ENCODE measurements at regions not wholly inside any gene's neighbourhood (a gene's known extent, or its start where the extent isn't known, plus 50 kb on each side); places are given as distances from the start of the nearest gene placed in this dataset.
"Not testable (repeated sequence)": the region's sequence is repeated elsewhere in the genome, so short reads cannot be mapped to it uniquely, and the experiment has no call there.

DNA sequence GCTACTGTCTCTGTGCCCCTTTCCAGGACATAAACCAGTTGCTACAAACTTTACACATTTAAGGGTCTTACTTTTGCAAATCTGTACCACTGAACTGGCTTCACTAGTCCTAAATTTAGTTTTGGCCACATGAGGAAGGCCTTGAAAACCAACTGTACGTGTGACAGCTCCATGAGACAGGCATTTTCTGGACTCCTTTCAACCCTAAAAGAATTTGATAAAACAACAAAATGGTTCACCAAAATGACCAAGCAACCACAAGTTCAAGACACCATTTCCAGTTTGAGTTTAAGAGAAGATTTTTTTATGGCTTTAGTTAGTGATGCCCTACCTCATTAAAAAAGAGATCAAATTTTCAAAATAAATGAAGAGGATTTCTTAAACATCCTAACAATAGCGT lies 246.4 kb downstream of the ZNF674 start:
- no peak for DNase-seq

DNA sequence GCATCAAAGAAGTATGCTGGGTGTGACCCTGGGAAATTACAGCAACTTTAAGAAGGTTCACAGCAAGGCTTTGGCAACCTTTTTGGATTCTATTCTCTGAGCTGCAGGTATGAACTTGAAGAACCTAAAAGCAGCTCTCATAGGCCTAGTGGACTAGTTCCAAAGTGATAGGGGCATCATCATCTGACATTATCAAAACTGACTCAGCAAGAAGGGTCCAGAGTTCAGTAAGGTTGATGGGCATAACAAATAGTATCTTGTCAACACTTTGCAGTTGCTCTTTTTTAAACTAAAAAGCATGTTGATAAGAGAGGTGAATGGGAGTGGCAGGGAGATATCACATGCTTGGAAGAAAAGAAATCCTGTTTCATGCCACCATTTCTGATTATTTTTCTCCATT lies 249.3 kb downstream of the ZNF674 start:
- no peak for DNase-seq

DNA sequence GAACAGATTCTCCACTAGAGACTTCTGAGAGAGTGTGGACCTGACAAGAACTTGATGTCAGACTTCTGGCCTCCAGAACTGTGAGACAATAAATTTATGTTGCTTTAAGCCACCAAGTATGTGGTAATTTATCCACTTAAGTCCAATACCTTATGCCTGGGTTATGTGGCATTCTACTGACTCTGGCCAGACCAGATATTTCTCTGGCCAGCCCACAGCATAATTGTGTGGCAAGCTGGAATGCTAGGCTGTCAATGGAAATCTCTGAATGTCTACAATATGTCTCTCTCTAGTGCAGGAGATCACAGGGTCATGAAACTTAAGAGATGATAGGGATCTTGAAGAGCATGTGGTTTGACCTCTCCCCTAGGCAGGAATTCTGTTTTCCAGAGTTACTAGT lies 251.0 kb downstream of the ZNF674 start:
- no peak for DNase-seq

DNA sequence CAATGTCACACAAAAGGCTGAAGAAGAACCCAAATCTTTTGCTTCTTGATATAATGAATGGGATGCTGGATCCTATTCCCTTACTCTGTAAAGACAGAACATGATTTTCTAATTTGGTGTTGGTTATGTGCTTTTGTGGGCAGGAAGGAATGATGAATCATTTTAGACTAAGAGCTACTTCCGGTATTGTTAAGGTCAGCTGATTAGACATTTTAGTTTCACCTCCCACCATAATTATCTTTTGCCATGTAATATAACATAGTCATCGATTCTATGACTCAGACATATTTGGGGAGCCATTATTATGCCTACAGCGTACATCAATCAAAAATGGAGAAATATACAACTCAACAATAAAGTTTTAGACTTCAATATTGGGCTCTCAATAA lies 265.3 kb downstream of the ZNF674 start:
- DNase-seq, result no peak

DNA sequence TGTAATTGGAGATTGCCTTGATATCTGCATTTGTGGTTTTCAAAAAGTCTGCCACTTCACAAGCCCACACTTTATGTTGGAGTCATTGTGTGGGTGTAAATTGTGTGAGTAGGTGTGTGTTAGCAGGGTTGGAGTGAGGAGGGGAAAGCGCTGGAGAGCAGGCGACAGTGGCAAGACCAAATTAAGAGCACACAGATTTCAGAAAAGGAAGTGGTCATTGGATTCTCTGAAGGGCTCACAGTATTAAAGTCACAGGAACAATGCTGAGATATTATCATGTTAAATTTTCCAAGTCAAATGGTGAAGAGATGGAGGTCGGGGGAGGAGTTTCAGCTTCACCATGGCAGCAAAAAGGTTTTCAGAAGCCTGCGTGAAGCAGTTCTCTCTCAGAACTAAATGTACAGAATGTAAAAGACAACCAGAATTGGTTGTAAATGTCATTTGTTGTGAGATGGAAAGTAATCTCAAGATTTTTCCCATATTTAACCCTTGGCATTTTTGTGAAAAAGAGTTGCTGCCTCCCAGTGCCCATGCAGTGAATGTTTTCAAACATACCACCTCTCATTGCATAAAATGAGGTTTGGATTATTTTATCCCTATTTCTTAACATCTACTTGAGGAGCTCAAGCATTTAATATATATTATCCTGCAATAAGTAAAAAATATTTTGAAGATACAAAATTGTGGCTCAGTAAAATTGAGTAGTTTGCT lies 265.9 kb downstream of the ZNF674 start:
- DNase-seq, result no peak

DNA sequence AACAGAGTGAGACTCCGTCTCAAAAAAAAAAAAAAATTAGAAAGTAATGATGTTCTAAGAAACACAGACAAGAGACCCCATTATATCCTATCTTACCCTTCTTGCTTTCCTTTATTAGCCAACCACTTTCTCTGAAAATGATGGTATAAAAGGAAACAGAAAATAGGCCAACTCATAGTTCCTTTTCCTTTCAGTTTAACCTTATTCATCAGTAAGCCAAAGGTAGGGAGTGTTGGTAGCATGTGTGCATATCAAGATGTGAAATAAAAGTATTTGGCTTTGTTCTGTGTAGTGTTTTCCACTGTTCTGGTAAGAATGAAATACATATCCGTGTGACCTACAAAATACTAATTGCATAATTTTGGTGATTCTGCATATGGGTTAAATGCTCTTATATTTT lies 266.6 kb downstream of the ZNF674 start:
- DNase-seq, result no peak

DNA sequence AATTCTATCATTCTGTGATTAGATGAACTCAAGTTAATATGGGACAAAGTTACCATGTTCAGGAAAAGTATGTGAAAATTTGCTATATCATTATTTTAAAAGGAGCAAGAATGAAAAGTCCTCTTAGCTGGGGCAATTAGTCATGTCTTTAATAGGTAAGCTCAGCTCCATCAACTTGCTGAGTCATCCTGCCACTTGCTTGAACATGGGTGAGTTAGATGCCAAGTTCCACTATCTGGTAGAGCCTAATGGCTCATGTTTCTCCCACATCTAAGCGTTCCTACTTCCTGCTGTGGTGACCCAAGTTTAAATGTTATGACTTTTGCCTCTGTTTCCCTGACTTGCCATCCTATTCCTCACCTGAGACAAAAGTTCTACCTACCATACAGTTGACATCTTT lies 276.8 kb downstream of the ZNF674 start:
- no peak for DNase-seq

DNA sequence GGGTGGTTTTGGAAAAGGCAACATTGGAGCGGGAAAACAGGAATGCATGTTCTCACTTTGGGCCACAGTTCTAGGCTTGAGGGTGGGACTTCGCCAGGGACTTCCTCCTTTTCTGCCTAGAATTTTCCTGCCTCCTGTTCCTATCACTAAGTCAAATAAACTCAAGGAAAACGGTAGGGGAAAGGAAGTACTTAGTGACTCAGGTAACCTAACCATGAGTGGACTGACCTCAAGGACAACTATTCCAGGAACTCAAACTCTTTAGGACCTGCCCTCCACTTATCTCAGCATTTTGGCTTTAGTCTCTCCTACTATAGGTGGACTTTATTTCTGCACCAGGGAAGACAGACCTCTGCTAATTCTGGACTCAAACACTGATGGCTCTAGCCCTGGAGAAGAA lies 281.7 kb downstream of the ZNF674 start:
- DNase-seq, result no peak

DNA sequence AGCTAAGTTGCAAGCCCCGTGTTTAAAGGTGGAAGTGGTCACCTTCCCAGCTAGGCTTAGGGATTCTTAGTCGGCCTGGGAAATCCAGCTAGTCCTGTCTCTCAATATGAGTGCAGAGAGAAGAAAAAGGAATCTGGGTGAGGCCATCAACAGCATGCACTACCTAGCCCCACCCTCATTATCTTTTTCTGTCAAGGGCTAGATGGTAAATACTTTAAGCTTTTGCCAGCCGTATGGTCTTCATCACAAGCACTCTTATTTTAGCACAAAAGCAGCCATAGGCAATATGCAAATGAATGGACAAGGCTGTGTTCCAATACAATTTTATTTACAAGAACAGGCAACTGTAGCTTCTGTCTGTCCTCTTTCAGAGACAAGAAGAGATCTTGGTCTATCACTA lies 282.9 kb downstream of the ZNF674 start:
- DNase-seq, result no peak

DNA sequence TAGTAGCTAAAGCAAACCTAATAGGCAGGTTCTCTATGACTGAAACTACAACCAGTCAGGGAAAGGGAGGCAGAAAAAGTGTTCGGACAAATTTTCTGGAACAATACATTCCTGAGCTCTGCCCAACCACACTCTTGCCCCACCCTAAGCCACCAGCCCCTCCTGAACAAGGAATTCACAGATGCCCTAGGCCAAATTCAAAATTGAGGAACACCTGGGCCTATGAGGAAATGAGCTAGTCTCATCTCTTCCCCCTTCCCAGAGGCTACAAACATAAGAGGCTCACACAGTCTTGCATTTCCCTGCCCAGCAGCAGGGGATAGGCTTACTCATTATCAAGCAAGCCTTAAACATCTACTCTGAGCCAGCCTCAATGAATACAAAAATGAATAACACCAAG lies 284.7 kb downstream of the ZNF674 start:
- no peak for DNase-seq

DNA sequence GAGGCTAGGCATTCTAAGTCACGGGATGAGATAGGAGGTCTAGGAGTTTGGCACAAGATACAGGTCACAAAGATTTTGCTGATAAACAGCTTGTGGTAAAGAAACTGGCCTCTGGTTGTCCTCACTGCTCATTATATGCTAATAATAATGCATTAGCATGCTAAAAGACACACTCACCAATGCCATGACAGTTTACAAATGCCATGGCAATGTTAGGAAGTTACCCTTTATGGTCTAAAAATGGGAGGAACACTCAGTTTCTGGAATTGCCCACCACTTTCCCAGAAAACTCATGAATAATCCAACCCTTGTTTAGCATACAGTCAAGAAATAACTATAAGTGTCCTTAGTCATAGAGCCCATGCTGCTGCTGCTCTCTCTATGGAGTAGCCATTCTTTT lies 286.9 kb downstream of the ZNF674 start:
- DNase-seq, result no peak

DNA sequence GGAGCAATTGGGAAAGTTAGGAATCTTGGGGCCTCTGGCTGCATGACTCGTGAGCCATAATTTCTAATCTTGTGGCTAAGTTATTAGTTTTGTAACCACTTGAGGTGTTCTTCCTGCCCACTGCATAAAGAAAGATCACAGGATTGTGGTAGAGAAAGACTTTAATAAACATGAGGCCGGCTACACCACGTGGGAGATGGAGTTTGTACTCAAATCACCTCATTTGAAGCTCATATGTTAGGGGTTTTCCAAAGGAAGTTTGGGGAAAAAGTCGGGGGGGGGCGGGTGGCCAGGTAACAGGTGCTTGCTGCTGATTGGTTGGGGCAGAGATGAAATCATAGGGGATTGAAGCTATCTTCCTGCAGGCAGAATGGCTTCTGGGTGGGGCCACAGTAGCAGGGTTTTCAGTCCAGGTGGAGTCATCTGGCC lies 287.8 kb downstream of the ZNF674 start:
- no peak for DNase-seq

DNA sequence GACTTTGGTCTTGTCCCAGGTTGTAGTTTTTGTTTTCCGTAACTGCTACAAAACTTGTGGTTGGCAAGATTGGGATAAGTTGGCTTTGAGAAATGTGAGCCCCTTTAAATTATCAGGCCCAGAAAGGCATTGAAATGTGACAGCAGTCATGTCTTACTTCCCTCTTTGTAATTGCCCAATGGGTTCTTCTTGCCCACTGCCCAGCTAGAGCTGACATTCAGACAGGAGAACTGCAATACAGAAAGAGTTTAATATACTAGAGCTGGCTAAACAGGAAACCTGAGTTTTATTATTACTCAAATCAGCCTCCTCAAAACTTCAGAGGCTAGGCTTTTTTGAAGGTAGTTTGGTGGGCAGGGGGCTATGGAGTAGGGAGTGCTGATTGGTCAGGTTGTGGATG lies 288.3 kb downstream of the ZNF674 start:
- no peak for DNase-seq

DNA sequence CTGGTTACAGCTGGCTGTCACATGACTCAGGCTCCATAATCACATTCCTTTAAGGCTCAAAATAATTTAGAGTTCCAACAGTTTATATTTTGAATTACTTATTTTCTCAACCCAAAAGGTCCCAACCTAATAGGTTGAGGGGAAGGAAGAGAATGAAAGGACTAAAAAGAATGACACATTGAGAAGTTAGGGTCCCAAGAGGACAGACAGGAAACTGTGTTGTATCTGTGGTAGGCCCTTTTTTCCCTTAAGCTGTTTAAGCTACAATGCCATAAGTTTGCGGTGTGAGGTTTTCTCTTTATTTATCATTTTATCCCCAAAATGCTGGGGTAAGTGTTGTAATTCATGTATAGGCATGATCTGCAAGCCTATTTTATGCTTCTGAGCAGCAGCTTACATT lies 290.2 kb downstream of the ZNF674 start:
- DNase-seq, result no peak

DNA sequence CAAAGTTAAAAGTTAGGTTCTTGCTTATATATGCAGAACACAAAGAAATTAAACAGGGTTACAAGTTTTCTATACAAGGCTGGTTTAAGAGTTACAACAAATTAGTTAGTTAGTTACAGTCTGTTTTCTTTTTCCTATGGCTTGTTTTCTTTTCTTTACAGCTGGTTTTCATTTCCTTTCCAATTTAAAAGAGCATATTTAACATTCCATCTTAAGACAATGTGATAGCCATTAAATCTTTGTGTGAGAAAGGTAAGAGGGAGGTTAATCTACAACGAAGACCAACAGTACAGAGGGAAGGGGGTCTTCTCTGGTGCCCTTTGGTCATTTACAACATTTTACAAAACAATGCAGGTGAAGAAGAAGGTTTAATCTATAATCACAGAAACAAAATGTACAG lies 290.6 kb downstream of the ZNF674 start:
- no peak for DNase-seq

DNA sequence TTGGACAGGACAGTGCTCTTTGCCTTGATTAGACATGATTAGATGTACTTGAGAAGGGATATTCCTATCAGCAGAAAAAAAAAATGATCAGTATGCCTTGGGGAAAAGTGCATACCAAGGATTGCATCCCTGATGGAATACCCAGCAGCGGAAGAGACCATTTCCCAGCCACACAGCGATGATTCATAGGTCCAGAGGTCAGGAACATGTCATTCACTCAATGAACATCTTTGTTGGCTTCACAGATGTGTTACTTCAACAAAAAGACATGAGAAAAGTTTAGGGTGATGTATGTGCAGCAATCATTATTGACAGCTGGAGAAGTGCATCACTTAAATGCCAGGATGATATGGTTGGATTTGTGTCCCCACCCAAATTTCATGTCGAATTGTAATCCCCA lies 293.5 kb downstream of the ZNF674 start:
- DNase-seq, result no peak

DNA sequence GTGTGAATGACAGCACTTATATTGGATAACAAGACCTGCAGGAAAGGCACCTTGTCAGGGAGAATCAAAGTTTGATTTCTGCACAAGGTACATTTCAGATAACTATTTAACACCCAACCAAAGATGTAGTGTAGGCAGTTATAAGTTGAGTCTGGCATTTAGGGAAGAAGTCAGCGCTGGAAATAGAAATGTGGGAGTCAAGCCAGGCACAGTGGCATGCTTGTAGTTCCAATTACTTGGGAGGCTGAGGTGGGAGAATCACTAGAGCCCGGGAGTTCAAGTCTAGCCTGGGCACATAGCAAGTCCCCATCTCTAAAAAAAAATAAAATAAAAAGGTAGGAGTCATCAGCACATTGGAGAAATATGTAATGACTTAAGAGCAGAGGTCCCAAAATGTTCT lies 295.1 kb downstream of the ZNF674 start:
- no peak for DNase-seq

DNA sequence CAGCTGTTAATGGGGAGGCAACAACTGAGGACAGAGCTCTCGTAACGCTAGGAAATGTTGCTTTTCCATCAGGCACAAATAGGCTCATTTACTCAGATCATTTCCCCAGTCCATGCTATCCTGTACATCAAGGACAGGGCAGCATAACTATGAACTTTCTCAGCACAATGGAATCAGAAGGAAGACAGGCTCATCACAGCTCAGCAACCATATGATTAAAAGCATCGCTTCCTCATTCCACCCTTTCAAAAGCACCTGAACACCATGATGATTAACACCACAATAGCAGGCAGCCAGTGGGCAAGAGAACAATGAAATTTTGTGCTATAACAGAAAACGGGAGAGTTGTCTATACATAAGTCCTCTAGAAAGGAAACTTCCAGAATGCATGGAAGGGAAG lies 297.8 kb downstream of the ZNF674 start:
- no peak for DNase-seq

DNA sequence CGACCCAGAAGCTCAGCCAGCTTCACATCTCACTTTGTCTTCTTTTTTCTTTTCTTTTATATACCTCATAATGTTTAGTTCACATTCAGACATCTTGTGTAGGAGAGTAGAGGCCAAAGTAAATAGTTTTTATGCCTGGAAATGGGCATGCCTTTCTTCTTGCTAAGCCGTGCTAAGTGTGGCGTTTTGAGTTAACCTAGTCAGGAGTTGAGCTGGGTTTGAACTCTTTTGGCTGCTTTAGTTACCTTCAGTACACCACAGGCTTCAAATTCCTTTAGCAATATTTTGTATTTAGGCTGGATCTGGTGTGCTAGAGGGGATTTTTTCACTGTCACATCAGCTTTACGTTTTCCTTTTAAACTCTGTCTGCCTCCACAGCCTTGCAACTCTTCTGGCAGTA lies 300.8 kb downstream of the ZNF674 start:
- no peak for DNase-seq

DNA sequence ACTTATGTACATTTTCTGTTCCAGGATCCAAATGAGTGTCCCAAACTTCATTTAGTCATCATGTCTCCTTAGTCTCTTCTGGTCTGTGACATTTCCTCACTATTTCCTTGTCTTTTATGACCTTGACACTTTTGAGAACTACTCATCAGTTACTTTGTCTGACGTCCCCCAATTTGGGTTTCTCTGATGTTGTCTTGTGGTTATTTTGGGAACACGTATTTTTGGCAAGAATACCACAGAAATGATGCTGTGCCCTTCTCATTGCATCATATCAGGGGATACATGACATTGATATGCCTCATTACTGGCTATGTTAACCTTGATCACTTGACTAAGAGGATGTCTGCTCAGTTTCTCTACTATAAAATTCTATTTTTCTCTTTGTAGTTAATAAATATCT lies 308.8 kb downstream of the ZNF674 start:
- DNase-seq, result no peak

DNA sequence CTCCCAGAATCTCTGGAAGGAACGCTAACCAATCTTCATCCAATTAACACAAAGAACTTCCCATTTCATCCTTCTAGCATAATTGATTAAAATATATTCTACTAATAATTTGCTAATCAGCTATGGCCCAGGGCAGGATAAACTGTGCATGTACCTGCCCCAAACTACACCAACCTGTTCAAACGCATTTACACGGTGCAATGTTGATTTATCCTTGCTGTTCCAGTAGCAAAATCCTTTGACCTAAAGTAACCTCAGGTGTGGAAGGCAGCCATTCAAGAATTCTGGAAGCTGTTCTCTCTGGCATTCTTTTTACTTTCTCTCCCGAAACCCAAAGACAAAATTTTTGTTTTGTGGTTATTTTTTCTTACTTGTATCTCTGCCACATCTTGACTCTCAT lies 309.4 kb downstream of the ZNF674 start:
- no peak for DNase-seq

DNA sequence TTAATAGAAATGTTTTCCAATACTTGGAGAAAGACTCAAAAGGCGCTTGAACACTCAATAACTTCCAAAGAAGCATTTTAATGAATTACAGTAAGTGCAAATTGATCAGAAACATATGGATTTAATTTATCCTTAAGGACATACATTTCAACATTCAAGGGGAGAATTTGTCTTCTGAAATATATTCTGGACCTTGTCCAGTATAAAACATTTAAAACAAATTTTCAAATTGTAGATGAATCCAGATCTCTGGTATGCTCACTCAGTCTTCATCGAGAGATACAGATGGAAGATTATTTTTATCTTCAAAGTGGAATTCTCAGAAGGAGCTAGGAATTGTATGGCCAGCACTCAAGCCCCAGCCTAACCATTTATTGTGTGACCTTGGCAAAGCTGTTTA lies 310.4 kb downstream of the ZNF674 start:
- no peak for DNase-seq

DNA sequence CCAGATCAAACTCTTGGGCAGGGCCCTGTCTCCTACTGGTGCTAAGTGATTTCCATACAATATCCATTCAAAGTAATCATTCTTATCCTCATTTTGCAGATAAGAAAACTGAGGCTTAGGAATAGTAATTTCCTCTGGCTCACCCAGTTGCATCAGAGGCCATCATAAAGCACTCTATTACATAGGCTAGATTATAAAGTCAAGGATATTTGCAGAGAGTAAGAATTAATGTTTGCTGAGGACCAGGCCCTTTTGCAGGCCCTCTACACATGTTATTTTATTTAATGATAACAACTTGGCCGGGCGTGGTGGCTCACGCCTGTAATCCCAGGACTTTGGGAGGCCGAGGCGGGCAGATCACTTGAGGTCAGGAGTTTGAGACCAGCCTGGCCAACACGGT lies 316.8 kb downstream of the ZNF674 start:
- DNase-seq, result no peak

DNA sequence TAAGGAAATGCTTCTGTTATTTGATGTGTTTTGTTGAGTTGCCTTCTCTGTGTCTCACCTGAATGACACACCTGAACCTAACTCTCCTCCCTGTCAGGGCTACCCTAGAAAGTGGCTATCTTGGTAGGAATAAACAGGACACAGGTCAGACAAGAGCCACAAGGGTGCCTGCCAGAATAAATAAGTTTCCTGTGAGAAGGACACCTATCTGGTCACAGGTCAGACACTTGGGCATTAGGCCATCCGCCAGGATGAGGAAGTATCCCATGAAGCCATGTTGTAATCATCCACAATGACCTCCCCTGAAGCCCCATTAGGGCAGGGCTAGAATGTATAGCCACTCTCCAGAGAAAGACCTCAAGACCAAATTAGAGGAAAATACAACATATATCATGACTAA lies 318.8 kb downstream of the ZNF674 start:
- DNase-seq, result no peak

DNA sequence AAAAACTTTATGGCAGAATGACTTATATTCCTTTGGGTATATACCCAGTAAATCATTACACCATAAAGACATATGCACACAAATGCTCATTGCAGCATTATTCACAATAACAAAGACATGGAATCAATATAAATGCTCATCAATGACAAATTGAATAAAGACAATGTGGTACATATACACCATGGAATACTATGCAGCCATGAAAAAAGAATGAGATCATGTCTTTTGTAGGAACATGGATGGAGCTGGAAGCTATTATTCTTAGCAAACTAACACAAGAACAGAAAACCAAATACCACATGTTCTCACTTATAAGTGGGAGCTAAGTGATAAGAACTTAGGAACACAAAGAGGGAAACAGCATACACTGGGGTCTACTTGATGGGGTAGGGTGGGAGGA lies 321.7 kb downstream of the ZNF674 start:
- DNase-seq, result not testable (repeated sequence)

DNA sequence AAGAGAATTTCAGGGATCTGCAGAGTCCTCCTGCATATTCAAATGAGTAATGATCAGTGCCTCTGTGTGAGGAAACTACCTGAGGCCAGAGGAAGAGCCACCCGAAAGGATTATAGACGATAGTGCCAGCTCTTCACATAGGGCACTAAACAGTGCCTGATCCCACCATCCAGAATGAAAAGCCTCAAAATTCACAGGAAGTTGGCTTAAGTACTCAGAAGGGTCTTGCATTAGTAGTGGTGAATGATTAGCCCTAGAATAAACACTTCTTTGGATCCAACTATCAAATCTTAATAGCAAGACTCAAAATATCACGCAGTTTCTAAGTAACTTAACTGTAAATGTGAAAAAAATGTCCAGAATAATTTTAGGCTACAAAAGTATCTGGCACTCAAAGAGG lies 324.4 kb downstream of the ZNF674 start:
- DNase-seq, result no peak

Data from activated CD8-positive, alpha-beta memory T cell treated with anti-CD3 and anti-CD28 coated beads for 24 hours (primary cell).